BJ (cell line): ENCODE measurements at regions not wholly inside any gene's neighbourhood (a gene's known extent, or its start where the extent isn't known, plus 50 kb on each side); places are given as distances from the start of the nearest gene placed in this dataset.

Experiments used
- CTCF ChIA-PET: fragments of 350-600 bp; formaldehyde crosslinking; extraction: SDS; loops from one replicate; lab custom pipeline; 2021; ENCODE audit warnings: antibody characterized with exemption, inconsistent platforms; lab: Yijun Ruan, JAX
- POLR2A ChIA-PET: fragments of 300-600 bp; sonication (Branson Sonifier 250); formaldehyde crosslinking; extraction: SDS; loops from one replicate; lab custom pipeline; 2021; ENCODE audit warnings: antibody characterized with exemption; lab: Charles Lee
- DNase-seq: peaks from one replicate; pipeline ENCODE4 v3.0.0-alpha.2; 2011; ENCODE audit warnings: low read depth
- H3K27me3 ChIP-seq: 2 replicates; pipeline ENCODE4 v1.6.0; 2011; ENCODE audit warnings: low read length; ENCODE audit not compliant: control insufficient read depth, insufficient read depth
- H3K36me3 ChIP-seq: 2 replicates; pipeline ENCODE4 v1.5.1; 2011; ENCODE audit warnings: low read length; ENCODE audit not compliant: control insufficient read depth, insufficient read depth
- H3K4me3 ChIP-seq: 2 replicates; pipeline ENCODE4 v1.5.1; 2011; ENCODE audit warnings: low read depth, mild to moderate bottlenecking, control low read depth, low read length
- TF ChIP-seq, protein P1 (sequence below): IDR thresholded peaks from 2 replicates; pipeline ENCODE4 v1.5.1; 2011; ENCODE audit warnings: low read depth, mild to moderate bottlenecking, control low read depth, inconsistent platforms, low read length, moderate library complexity; ENCODE audit not compliant: insufficient read depth

DNA sequence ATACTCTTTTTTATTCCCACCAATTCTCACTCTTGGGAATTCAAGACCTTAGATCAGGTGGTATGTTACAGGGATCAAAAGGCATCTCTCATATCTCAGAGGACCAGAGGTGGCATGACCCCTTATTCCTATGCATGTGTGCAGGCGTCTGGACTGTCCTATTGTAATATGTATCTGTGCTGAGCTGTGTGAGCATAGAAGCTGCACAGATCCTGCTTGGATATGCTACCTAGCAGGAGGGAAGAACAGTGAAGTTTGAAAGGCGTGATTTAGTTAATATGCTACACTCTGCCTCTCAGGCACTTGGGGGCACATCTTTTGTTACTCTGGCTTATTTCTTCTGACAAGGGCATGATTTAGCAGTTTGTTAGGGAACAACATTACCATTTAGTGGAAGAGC lies 86.7 kb upstream of the ZRANB2 start:
- ChIA-PET CTCF (no interaction called here), POLR2A (no interaction called here)
- Histone ChIP-seq H3K4me3 (no peak overlapping the region), H3K27me3 (no peaks in the 10 kb centered on the region), H3K36me3 (no peaks in the 10 kb centered on the region)
- TF ChIP-seq, protein P1, sequence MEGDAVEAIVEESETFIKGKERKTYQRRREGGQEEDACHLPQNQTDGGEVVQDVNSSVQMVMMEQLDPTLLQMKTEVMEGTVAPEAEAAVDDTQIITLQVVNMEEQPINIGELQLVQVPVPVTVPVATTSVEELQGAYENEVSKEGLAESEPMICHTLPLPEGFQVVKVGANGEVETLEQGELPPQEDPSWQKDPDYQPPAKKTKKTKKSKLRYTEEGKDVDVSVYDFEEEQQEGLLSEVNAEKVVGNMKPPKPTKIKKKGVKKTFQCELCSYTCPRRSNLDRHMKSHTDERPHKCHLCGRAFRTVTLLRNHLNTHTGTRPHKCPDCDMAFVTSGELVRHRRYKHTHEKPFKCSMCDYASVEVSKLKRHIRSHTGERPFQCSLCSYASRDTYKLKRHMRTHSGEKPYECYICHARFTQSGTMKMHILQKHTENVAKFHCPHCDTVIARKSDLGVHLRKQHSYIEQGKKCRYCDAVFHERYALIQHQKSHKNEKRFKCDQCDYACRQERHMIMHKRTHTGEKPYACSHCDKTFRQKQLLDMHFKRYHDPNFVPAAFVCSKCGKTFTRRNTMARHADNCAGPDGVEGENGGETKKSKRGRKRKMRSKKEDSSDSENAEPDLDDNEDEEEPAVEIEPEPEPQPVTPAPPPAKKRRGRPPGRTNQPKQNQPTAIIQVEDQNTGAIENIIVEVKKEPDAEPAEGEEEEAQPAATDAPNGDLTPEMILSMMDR, result no peak
- no peak for DNase-seq

DNA sequence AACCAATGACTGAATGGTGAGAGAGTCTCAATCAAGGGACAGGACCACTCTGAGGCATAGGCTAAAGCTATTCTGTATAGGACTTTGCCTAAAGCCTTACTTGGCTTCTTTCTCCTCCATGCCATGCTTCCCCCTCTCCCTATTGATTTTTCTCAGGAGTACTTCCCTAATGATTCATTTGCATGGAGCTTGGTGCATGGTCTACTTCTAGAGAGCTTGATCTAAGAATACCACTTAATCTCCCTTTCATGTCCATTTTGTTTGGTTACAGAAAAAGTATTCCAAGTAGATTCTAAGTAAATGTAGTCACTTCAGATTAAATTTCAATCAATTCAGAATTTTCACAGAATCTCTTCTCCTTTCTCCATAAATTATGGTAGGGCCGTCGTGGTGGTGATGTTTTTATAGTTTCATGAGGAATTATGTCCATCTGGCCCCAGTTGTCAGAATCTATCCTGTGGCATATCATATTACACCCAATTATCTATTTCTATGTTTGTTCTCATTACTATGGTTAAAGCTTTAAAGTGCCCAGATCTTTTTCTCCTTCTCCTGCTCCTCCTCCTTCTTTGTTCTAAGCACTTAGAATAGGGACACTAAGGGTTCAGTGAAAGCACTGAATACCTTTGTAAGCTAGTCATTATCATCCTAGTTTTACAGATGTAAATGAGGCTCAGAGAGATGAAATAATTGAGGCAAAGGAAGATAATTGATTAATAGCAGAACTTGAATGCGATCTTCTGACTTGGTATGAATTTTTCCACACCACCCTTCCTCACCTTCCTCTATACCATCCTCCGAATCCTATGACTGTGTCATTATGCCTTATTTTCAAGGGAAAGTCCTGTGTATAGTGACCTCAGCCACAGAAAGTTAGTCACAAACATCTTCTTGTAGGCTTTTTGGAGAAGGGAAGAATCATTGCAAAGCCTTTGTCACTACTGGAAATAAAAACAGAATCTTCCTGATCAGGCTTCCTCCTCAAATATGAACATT lies 85.6 kb upstream of the ZRANB2 start:
- TF ChIP-seq, protein P1, result no peak
- no peak for DNase-seq
- Histone ChIP-seq H3K27me3 (no peaks in the 10 kb centered on the region), H3K36me3 (no peaks in the 10 kb centered on the region), H3K4me3 (no peak overlapping the region)
- ChIA-PET CTCF (interaction anchor here (0.5 kb wide), 1 partner anchor 10 kb away, joined by 8 read pairs; no protein-coding TSS in a partner anchor), POLR2A (no interaction called here)

DNA sequence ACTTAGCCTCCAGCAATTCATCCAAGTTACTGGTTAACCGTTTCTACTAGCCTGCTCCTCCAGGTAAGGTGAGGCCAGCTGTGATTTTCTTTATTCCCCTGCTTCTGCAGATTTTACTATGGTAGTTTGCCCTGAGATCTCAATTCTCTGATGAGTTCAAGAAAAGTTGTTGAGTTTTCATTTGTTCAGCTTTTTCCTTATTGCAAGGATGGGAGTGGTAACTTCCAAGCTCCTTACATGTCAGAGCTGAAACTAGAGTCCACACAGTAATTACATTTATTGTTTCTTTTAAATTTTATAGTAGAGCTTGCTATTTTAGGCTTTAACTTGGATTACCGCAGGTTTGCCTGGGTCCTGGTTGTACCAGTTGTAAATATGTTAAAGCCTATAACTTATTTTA lies 76.9 kb upstream of the ZRANB2 start:
- TF ChIP-seq, protein P1, result no peak
- CTCF ChIA-PET, result no interaction called here
- POLR2A ChIA-PET, result no interaction called here
- Histone ChIP-seq H3K36me3 (no peaks in the 10 kb centered on the region), H3K27me3 (no peaks in the 10 kb centered on the region), H3K4me3 (no peak overlapping the region)
- DNase-seq, result no peak

DNA sequence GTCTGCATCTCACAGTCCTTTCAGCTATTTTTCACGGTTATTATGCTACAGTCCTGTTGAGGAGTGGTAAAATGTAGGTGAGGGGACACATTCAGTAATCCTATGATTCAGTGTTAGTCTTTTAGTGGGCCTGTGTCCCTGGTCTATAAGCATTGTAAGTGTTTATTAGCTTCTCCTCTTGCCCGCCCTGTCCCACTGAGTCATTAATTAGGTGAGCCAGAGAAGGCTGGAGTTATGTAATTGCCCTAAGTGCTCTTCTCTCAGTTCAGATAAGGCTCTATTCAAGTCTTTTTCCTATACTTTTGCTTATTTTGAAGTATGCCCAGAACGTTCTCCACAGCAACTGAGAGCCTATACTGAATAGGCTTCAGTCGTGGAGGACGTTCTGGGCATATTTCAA lies 76.3 kb upstream of the ZRANB2 start:
- ChIA-PET CTCF (no interaction called here), POLR2A (no interaction called here)
- Histone ChIP-seq H3K4me3 (no peak overlapping the region), H3K36me3 (no peaks in the 10 kb centered on the region), H3K27me3 (no peaks in the 10 kb centered on the region)
- TF ChIP-seq, protein P1, result no peak
- DNase-seq, result no peak

DNA sequence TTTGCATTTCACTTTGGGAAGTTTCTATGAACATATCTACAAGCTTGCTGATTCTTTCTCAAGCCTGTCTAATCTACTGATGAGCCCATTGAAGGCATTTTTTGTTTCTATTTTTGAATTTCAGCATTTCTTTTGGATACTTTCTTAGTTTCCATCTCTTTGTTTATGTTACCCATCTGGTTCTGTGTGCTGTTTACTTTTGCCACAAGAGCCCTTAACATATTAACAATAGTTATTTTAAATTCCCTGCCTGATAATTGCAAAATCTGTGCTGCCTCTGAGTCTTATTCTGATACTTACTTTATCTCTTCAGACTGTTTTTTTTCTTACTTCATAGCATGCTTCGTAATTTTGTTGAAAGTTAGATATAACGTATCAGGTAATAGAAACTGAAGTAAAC lies 75.8 kb upstream of the ZRANB2 start:
- Histone ChIP-seq H3K4me3 (no peak overlapping the region), H3K27me3 (no peaks in the 10 kb centered on the region), H3K36me3 (no peaks in the 10 kb centered on the region)
- CTCF ChIA-PET, result no interaction called here
- TF ChIP-seq, protein P1, result no peak
- no peak for DNase-seq
- POLR2A ChIA-PET, result no interaction called here
